Astrocyte (in vitro differentiated cells and primary cell): ENCODE measurements at regions not wholly inside any gene's neighbourhood (a gene's known extent, or its start where the extent isn't known, plus 50 kb on each side); places are given as distances from the start of the nearest gene placed in this dataset.
A peak's percentile ranks its signal among the peaks of the same experiment; 100 is the strongest.
"Not testable (repeated sequence)": the region's sequence is repeated elsewhere in the genome, so short reads cannot be mapped to it uniquely, and the experiment has no call there.

ENCODE experiments used
- DNase-seq: peaks from one replicate; pipeline ENCODE4 v3.0.0-alpha.2; 2010; ENCODE audit warnings: low read depth
- FAIRE-seq: peaks from 2 replicates; lab custom pipeline; 2011; peaks lifted over from hg19 to GRCh38; lab: Jason Lieb, UNC
- H2AFZ ChIP-seq: 2 replicates; pipeline ENCODE4 v1.6.0; 2012; ENCODE audit warnings: low read depth, low read length, inconsistent platforms
- H3K27ac ChIP-seq: 2 replicates; pipeline ENCODE4 v1.5.1; 2011; ENCODE audit warnings: low read depth, low read length, inconsistent platforms
- H3K27me3 ChIP-seq: 2 replicates; pipeline ENCODE4 v1.6.0; 2011; ENCODE audit warnings: low read length, inconsistent platforms; ENCODE audit not compliant: insufficient read depth
- H3K36me3 ChIP-seq: 2 replicates; pipeline ENCODE4 v1.5.1; 2011; ENCODE audit warnings: low read length, inconsistent platforms; ENCODE audit not compliant: insufficient read depth
- H3K4me1 ChIP-seq: 2 replicates; pipeline ENCODE4 v1.5.1; 2011; ENCODE audit warnings: low read length, inconsistent platforms; ENCODE audit not compliant: insufficient read depth
- H3K4me2 ChIP-seq: 2 replicates; pipeline ENCODE4 v1.6.0; 2012; ENCODE audit warnings: low read length, inconsistent platforms
- H3K4me3 ChIP-seq: 2 replicates; pipeline ENCODE4 v1.5.1; 2011; ENCODE audit warnings: low read depth, mild to moderate bottlenecking, low read length, inconsistent platforms; ENCODE audit not compliant: insufficient read depth
- H3K79me2 ChIP-seq: 2 replicates; pipeline ENCODE4 v1.6.0; 2012; ENCODE audit warnings: mild to moderate bottlenecking, low read length, inconsistent platforms; ENCODE audit not compliant: insufficient read depth
- H3K9ac ChIP-seq: 2 replicates; pipeline ENCODE4 v1.6.0; 2012; ENCODE audit warnings: mild to moderate bottlenecking, low read length, inconsistent platforms
- H3K9me3 ChIP-seq: 2 replicates; pipeline ENCODE4 v1.5.1; 2012; ENCODE audit warnings: low read depth, mild to moderate bottlenecking, low read length, inconsistent platforms; ENCODE audit not compliant: insufficient read depth
- H4K20me1 ChIP-seq: 2 replicates; pipeline ENCODE4 v1.6.0; 2012; ENCODE audit warnings: low read length, inconsistent platforms; ENCODE audit not compliant: insufficient read depth
- H3K27ac Mint-ChIP-seq: one replicate; pipeline ENCODE4 v1.8.0; 2021; ENCODE audit warnings: mild to moderate bottlenecking, mixed read lengths; ENCODE audit not compliant: unreplicated experiment
- H3K27me3 Mint-ChIP-seq: one replicate; pipeline ENCODE4 v1.8.0; 2021; ENCODE audit warnings: low read depth, mixed read lengths; ENCODE audit not compliant: unreplicated experiment
- H3K36me3 Mint-ChIP-seq: one replicate; pipeline ENCODE4 v1.8.0; 2021; ENCODE audit warnings: low read depth, mixed read lengths; ENCODE audit not compliant: unreplicated experiment
- H3K4me1 Mint-ChIP-seq: one replicate; pipeline ENCODE4 v1.8.0; 2021; ENCODE audit warnings: low read depth, mixed read lengths; ENCODE audit not compliant: unreplicated experiment
- H3K4me3 Mint-ChIP-seq: one replicate; pipeline ENCODE4 v1.8.0; 2021; ENCODE audit warnings: mild to moderate bottlenecking, moderate library complexity, mixed read lengths; ENCODE audit not compliant: unreplicated experiment
- H3K9me3 Mint-ChIP-seq: one replicate; pipeline ENCODE4 v1.8.0; 2021; ENCODE audit warnings: mild to moderate bottlenecking, mixed read lengths; ENCODE audit not compliant: unreplicated experiment
- EZH2 ChIP-seq: IDR thresholded peaks from 2 replicates; pipeline ENCODE4 v1.6.1; 2012; ENCODE audit warnings: mild to moderate bottlenecking, low read length, inconsistent platforms; ENCODE audit not compliant: insufficient read depth
- TF ChIP-seq, protein P1 (sequence below): IDR thresholded peaks from 2 replicates; pipeline ENCODE4 v1.5.1; 2011; ENCODE audit warnings: low read depth, mild to moderate bottlenecking, inconsistent platforms, low read length, moderate library complexity; ENCODE audit not compliant: insufficient read depth

DNA sequence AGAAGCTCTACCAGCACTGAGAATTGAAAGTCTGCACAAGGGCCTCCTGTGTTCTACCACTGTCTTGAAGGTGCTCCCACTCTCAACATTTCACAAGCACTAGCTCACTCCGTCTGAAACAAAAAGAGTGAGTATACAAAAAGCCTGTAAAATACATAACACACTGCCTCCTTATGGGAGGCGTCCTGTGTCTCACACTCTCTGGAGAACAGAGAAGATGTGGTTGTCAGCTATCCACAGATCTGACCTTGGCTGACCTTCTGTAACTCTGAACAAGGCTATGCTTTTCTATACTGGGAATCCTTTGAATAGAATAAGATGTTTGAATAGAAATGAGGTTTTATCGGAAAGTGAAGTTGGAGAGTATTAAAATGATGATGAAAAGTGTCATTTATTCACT is 171.3 kb upstream of the TMEM45B start:
- Histone ChIP-seq H3K4me3 (no peak overlapping the region), H3K4me2 (no peak overlapping the region), H3K9me3 (no peaks in the 10 kb centered on the region), H3K27me3 (no peaks in the 10 kb centered on the region), H4K20me1 (no peaks in the 10 kb centered on the region), H3K79me2 (no peaks in the 10 kb centered on the region), H2AFZ (no peak overlapping the region), H3K36me3 (no peaks in the 10 kb centered on the region), H3K27ac (no peak overlapping the region), H3K4me1 (peaks cover 17% of the 10 kb centered on the region), H3K9ac (no peak overlapping the region)
- Mint-ChIP-seq H3K4me1 (peaks cover 34% of the 10 kb centered on the region), H3K36me3 (no peaks in the 10 kb centered on the region), H3K4me3 (no peak overlapping the region), H3K27ac (no peak overlapping the region), H3K9me3 (no peaks in the 10 kb centered on the region), H3K27me3 (no peaks in the 10 kb centered on the region)
- no peak for FAIRE-seq
- DNase-seq, result no peak
- TF ChIP-seq EZH2, result no peak
- TF ChIP-seq, protein P1, sequence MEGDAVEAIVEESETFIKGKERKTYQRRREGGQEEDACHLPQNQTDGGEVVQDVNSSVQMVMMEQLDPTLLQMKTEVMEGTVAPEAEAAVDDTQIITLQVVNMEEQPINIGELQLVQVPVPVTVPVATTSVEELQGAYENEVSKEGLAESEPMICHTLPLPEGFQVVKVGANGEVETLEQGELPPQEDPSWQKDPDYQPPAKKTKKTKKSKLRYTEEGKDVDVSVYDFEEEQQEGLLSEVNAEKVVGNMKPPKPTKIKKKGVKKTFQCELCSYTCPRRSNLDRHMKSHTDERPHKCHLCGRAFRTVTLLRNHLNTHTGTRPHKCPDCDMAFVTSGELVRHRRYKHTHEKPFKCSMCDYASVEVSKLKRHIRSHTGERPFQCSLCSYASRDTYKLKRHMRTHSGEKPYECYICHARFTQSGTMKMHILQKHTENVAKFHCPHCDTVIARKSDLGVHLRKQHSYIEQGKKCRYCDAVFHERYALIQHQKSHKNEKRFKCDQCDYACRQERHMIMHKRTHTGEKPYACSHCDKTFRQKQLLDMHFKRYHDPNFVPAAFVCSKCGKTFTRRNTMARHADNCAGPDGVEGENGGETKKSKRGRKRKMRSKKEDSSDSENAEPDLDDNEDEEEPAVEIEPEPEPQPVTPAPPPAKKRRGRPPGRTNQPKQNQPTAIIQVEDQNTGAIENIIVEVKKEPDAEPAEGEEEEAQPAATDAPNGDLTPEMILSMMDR, result no peak

DNA sequence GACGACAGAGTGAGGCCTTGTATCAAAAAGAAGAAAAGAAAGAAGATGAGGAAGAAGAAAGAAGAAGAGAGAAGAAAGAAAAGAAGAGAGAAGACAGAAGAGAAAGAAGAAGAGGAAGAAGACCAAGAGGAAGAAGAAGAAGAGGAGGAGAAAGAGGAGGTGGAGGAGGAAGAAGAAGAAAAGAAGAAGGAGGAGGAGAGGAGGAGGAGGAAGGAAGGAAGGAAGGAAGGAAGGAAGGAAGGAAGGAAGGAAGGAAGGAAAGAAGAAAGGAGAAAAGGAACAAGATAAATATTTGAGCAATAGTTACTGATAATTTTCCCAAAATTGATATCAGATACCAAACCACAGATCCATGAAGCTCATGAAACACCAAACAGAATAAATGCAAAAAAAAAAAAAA is 169.7 kb upstream of the TMEM45B start:
- FAIRE-seq, result no peak
- H3K27ac ChIP-seq, result no peak overlapping the region
- H4K20me1 ChIP-seq, result no peaks in the 10 kb centered on the region
- peaks cover 11% of the 10 kb centered on the region for H3K4me1 ChIP-seq
- H3K9me3 ChIP-seq, result no peaks in the 10 kb centered on the region
- Mint-ChIP-seq H3K27me3 (no peaks in the 10 kb centered on the region), H3K4me3 (no peak overlapping the region), H3K4me1 (peaks cover 18% of the 10 kb centered on the region), H3K9me3 (no peaks in the 10 kb centered on the region), H3K27ac (peak overlapping the region; percentile 13), H3K36me3 (no peaks in the 10 kb centered on the region)
- H3K27me3 ChIP-seq, result no peaks in the 10 kb centered on the region
- DNase-seq, result no peak
- TF ChIP-seq, protein P1, result no peak
- TF ChIP-seq EZH2, result no peak
- no peak overlapping the region for H2AFZ ChIP-seq
- H3K4me3 ChIP-seq, result no peak overlapping the region
- no peak overlapping the region for H3K4me2 ChIP-seq
- H3K9ac ChIP-seq, result no peak overlapping the region
- no peaks in the 10 kb centered on the region for H3K36me3 ChIP-seq
- no peaks in the 10 kb centered on the region for H3K79me2 ChIP-seq

DNA sequence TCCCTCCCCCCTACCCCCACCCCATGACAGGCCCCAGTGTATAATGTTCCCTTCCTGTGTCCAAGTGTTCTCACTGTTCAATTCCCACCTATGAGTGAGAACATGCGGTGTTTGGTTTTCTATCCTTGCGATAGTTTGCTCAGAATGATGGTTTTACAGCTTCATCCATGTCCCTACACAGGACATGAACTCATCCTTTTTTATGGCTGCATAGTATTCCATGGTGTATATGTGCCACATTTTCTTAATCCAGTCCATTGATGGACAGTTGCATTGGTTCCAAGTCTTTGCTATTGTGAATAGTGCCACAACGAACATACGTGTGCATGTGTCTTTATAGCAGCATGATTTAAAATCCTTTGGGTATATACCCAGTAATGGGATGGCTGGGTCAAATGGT is 165.6 kb upstream of the TMEM45B start:
- H3K4me1 Mint-ChIP-seq, H3K79me2 ChIP-seq, FAIRE-seq, DNase-seq, H3K9ac ChIP-seq, H3K9me3 ChIP-seq, H3K36me3 ChIP-seq, H3K27me3 Mint-ChIP-seq, H2AFZ ChIP-seq, H3K4me2 ChIP-seq, H3K4me3 ChIP-seq, H3K36me3 Mint-ChIP-seq, H3K27ac ChIP-seq, H4K20me1 ChIP-seq, H3K4me3 Mint-ChIP-seq, H3K27me3 ChIP-seq, H3K4me1 ChIP-seq, H3K27ac Mint-ChIP-seq: not testable (repeated sequence)
- peaks cover 12% of the 10 kb centered on the region for H3K9me3 Mint-ChIP-seq
